H1 (cell line): ENCODE measurements at regions not wholly inside any gene's neighbourhood (a gene's known extent, or its start where the extent isn't known, plus 50 kb on each side); places are given as distances from the start of the nearest gene placed in this dataset.

Experiments
- BACH1 ChIP-seq: IDR thresholded peaks from 2 replicates; pipeline ENCODE4 v1.6.1; 2012; ENCODE audit warnings: low read length, improper control_type of control experiment
- E2F6 ChIP-seq: IDR thresholded peaks from 2 replicates; pipeline ENCODE4 v1.6.1; 2012; ENCODE audit warnings: inconsistent platforms
- NANOG ChIP-seq: IDR thresholded peaks from 2 replicates; pipeline ENCODE4 v1.6.1; 2011; ENCODE audit warnings: low read length, low read depth, mild to moderate bottlenecking, inconsistent platforms; ENCODE audit not compliant: insufficient read depth, poor library complexity, severe bottlenecking
- NRF1 ChIP-seq: IDR thresholded peaks from 2 replicates; pipeline ENCODE4 v1.6.1; 2011; ENCODE audit warnings: mild to moderate bottlenecking, low read depth, low read length, improper control_type of control experiment
- SP4 ChIP-seq: IDR thresholded peaks from 2 replicates; pipeline ENCODE4 v1.6.1; 2012; ENCODE audit warnings: low read length, inconsistent platforms

DNA sequence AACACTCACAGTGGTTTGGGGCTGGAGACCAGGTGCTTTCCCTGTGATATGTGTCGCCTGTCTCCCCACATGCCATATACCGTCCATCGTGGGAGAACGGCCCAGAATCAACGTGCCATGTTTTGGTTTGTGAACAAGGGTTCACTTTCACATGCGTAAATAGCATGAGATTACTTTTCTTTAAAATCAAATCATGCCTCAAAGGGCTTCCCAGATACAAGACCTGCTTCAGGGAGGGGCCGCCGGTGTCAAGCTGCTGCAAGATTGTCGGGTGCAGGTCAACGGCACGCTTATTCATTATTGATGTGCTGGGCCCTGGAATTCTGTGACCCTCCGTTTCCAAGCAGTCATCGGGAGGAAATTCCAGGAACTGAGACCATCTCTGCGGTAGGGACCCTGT lies 145.2 kb upstream of the RTL1 start (continued):
- TF ChIP-seq NRF1 (no peak), NANOG (no peak), BACH1 (no peak), E2F6 (no peak), SP4 (no peak)
